ENCODE measurements at regions not wholly inside any gene's neighbourhood (a gene's known extent, or its start where the extent isn't known, plus 50 kb on each side); places are given as distances from the start of the nearest gene placed in this dataset.

DNA sequence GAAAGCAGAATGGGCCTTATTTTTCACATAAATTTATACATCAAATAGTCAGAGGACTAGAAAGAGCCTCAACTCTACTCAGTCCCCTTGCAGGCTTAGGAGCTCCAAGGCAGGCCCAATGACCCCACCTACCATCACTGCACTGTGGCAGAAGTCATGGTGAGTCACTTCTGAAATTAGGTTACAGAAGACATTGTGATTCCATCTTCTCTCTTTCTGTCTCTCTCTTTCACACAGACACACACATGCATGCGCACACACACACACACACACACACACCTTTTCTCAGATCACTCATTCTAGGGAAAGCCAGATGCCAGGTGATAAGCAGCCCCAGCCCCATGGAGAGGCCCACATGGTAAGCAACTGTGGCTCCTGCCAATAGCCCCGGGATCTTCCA, 103.8 kb downstream of the C6orf118 start:
- Histone ChIP-seq H4K20me1 (ENCODE audit: insufficient read depth, low read length) (no peaks in the 10 kb centered on the region), H3K18ac (ENCODE audit: low read depth, low read length) (no peak overlapping the region), H3K27ac (ENCODE audit: insufficient read depth, low read length) (no peak overlapping the region), H3K9me3 (ENCODE audit: control insufficient read depth, insufficient read depth, low read length) (peaks cover 15% of the 10 kb centered on the region), H2BK15ac (ENCODE audit: low read depth, low read length) (no peak overlapping the region), H3K4me1 (ENCODE audit: control insufficient read depth, insufficient read depth, low read length) (no peaks in the 10 kb centered on the region), H3K9ac (ENCODE audit: low read depth, low read length) (no peak overlapping the region), H3K4ac (ENCODE audit: low read depth, low read length) (no peak overlapping the region), H2AK9ac (replicated peaks; ENCODE audit: low read depth, low read length, poor library complexity) (no peak overlapping the region), H4K8ac (ENCODE audit: low read depth in 2 of 2, low read length in 2 of 2) (no peak overlapping the region), H3K4me2 (ENCODE audit: low read depth, low read length) (no peak overlapping the region), H3K14ac (replicated peaks; ENCODE audit: low read depth, low read length) (no peak overlapping the region), H3K9me1 (ENCODE audit: insufficient read depth, low read length) (no peaks in the 10 kb centered on the region), H2BK20ac (ENCODE audit: low read depth, low read length) (no peak overlapping the region), H3K79me1 (ENCODE audit: low read depth in 1 of 2, low read length in 2 of 2) (no peaks in the 10 kb centered on the region), H2AFZ (replicated peaks; ENCODE audit: low read length, poor library complexity) (no peak overlapping the region), H4K5ac (ENCODE audit: low read depth, low read length) (no peak overlapping the region), H3K27me3 (ENCODE audit: control insufficient read depth, insufficient read depth, low read length) (no peaks in the 10 kb centered on the region), H2AK5ac (ENCODE audit: low read depth, low read length) (no peak overlapping the region), H3K23ac (ENCODE audit: low read depth, low read length) (no peak overlapping the region), H3K36me3 (ENCODE audit: control insufficient read depth, insufficient read depth, low read length) (no peaks in the 10 kb centered on the region), H3K4me3 (ENCODE audit: insufficient read depth, low read depth, low read length) (no peak overlapping the region), H3K56ac (ENCODE audit: extremely low read depth, insufficient read depth, low read length) (no peak overlapping the region), H2BK5ac (ENCODE audit: low read depth, low read length, poor library complexity, severe bottlenecking) (no peak overlapping the region), H4K91ac (ENCODE audit: insufficient read depth, low read depth, low read length) (no peak overlapping the region), H2BK120ac (ENCODE audit: low read depth, low read length) (no peak overlapping the region)
- BruUV-seq (replicated peaks), result no TSS peak
- DNase-seq (no peak), ATAC-seq (ENCODE audit: low read depth) (no peak)
- WGBS, 2 experiments (ENCODE audit: extremely low coverage in 2 of 2, insufficient read length in 1 of 2), result no CpG with 5 or more reads among the region's 2 CpGs
- intact Hi-C loops (cut with micrococcal nuclease), result no loop called here
- ChIA-PET POLR2A (ENCODE audit: unreplicated experiment) (no interaction called here), CTCF (no interaction called here)
- dilution Hi-C loops (cut with HindIII; ENCODE audit: low sequenced_read_pairs, unreplicated experiment), result no loop called here
- TF ChIP-seq, protein P1, sequence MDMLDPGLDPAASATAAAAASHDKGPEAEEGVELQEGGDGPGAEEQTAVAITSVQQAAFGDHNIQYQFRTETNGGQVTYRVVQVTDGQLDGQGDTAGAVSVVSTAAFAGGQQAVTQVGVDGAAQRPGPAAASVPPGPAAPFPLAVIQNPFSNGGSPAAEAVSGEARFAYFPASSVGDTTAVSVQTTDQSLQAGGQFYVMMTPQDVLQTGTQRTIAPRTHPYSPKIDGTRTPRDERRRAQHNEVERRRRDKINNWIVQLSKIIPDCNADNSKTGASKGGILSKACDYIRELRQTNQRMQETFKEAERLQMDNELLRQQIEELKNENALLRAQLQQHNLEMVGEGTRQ (IDR thresholded peaks at IDR 0.05; ENCODE audit: low read depth, low read length), result no peak
- TF ChIP-seq, protein P2, sequence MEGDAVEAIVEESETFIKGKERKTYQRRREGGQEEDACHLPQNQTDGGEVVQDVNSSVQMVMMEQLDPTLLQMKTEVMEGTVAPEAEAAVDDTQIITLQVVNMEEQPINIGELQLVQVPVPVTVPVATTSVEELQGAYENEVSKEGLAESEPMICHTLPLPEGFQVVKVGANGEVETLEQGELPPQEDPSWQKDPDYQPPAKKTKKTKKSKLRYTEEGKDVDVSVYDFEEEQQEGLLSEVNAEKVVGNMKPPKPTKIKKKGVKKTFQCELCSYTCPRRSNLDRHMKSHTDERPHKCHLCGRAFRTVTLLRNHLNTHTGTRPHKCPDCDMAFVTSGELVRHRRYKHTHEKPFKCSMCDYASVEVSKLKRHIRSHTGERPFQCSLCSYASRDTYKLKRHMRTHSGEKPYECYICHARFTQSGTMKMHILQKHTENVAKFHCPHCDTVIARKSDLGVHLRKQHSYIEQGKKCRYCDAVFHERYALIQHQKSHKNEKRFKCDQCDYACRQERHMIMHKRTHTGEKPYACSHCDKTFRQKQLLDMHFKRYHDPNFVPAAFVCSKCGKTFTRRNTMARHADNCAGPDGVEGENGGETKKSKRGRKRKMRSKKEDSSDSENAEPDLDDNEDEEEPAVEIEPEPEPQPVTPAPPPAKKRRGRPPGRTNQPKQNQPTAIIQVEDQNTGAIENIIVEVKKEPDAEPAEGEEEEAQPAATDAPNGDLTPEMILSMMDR (conservative IDR thresholded peaks at IDR 0.05; ENCODE audit: low read depth, low read length), result no peak
- TF ChIP-seq ELK1 (IDR thresholded peaks at IDR 0.05; ENCODE audit: borderline replicate concordance, low read depth, low read length), result no peak
- no peak for TF ChIP-seq FOS (IDR thresholded peaks at IDR 0.05; ENCODE audit: low read depth, low read length)
- TF ChIP-seq NFE2L2 (IDR thresholded peaks at IDR 0.05; ENCODE audit: low read depth, low read length), result no peak
- in situ Hi-C loops (cut with MboI; ENCODE audit: low sequenced_read_pairs), result no loop called here

Measured in IMR-90 (cell line).